AG10803 (cell line): ENCODE measurements at regions not wholly inside any gene's neighbourhood (a gene's known extent, or its start where the extent isn't known, plus 50 kb on each side); places are given as distances from the start of the nearest gene placed in this dataset.

Experiments
- DNase-seq: peaks from one replicate; pipeline ENCODE4 v3.0.0; 2010; ENCODE audit warnings: low read depth
- H3K4me3 ChIP-seq: 2 replicates; pipeline ENCODE4 v1.5.1; 2011; ENCODE audit warnings: mild to moderate bottlenecking, low read length, control low read depth
- TF ChIP-seq, protein P1 (sequence below): conservative IDR thresholded peaks from 2 replicates; pipeline ENCODE4 v1.5.1; 2011; ENCODE audit warnings: mild to moderate bottlenecking, low read length, control low read depth, inconsistent platforms

DNA sequence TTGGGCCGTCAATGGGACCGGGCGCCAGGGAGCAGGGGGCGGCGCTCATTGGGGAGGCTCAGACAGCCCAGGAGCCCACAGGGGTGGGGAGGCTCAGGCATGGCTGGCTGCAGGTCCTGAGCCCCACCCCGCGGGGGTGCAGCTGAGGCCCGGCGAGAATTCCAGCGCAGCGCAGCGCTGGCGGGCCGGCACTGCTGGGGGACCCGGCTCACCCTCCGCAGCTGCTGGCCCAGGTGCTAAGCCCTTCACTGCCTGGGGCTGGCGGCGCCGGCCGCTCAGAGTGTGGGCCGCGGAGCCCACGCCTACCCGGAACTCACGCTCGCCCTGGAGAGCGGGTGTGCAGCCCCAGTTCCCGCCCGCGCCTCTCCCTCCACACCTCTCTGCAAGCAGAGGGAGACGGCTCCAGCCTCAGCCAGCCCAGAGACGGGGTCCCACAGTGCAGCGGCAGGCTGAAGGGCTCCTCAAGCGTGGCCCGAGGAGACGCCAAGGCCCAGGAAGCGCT lies 1227.4 kb downstream of the PCDH17 start:
- DNase-seq = no peak
- no peak overlapping the region for H3K4me3 ChIP-seq
- TF ChIP-seq, protein P1, sequence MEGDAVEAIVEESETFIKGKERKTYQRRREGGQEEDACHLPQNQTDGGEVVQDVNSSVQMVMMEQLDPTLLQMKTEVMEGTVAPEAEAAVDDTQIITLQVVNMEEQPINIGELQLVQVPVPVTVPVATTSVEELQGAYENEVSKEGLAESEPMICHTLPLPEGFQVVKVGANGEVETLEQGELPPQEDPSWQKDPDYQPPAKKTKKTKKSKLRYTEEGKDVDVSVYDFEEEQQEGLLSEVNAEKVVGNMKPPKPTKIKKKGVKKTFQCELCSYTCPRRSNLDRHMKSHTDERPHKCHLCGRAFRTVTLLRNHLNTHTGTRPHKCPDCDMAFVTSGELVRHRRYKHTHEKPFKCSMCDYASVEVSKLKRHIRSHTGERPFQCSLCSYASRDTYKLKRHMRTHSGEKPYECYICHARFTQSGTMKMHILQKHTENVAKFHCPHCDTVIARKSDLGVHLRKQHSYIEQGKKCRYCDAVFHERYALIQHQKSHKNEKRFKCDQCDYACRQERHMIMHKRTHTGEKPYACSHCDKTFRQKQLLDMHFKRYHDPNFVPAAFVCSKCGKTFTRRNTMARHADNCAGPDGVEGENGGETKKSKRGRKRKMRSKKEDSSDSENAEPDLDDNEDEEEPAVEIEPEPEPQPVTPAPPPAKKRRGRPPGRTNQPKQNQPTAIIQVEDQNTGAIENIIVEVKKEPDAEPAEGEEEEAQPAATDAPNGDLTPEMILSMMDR = no peak

DNA sequence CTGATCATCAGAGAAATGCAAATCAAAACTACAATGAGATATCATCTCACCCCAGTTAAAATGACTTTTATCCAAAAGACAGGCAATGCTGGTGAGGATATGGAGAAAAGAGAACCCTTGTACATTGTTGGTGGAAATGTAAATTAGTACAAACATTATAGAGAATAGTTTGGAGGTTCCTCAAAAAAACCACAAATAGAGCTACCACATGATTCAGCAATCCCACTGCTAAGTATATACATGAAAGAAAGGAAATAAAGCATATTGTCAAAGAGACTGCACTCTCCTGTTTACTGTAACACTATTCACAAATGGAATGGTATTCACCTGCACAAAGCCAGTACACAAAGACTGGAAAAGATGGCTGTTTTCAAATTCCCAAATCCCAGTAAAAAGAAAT lies 1233.7 kb downstream of the PCDH17 start:
- no peak overlapping the region for H3K4me3 ChIP-seq
- TF ChIP-seq, protein P1 = no peak
- DNase-seq = no peak

DNA sequence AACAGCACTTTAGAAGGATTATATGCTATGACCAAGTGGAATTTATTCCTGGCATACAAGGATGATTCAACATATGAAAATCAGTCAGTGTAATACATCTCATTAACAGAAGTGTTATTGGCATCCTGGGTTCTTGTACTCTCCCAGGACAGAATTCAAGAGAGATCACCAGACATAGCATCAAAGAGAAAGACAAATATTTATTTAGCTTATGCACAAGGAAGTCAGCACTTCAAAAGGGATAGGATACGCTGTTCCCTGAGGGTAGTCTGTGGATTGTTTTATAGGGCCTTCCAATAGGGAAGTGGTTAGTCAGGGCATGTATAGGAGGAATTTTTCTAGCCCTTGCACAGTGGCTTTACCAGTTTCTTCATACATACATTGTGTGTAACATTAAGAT lies 1238.0 kb downstream of the PCDH17 start:
- TF ChIP-seq, protein P1 = no peak
- no peak overlapping the region for H3K4me3 ChIP-seq
- DNase-seq = no peak

DNA sequence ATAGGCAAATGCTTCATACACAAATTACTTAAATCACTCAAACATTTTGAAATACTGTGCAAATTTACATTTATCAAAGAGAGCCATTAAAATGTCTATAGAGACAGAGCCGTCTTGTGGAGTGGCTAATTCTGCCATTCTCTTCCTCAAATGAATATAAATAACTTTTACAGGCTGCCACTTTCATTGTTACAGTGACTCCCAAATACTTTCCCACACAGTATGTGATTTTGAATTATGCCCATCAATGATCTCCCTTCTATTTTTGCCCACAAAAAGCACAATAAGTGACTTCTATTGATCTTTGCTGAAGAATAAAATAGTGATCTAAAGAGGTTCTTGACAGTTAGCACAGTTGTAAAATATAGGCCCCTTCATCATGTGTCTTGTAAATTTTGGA lies 1244.9 kb downstream of the PCDH17 start:
- no peak overlapping the region for H3K4me3 ChIP-seq
- TF ChIP-seq, protein P1 = no peak
- no peak for DNase-seq

DNA sequence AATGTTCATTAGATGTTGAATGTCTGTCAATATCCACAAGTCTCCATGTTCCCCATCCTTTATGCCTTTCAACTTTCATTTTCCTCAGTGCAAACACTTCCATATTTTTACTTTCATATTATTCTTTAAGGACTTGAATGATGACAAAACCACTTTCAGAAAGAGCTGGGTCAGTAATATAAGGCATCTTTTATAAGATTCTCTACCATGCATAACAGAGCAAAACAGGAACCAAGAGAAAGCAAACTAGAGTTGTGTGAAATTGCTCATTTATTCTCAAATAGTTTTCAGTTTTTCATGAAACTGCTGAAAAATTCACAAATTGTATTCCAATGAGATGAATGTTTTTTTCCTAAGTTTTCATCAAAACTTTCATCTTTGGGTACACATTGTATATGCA lies 1247.6 kb downstream of the PCDH17 start:
- H3K4me3 ChIP-seq = no peak overlapping the region
- no peak for DNase-seq
- TF ChIP-seq, protein P1 = no peak

DNA sequence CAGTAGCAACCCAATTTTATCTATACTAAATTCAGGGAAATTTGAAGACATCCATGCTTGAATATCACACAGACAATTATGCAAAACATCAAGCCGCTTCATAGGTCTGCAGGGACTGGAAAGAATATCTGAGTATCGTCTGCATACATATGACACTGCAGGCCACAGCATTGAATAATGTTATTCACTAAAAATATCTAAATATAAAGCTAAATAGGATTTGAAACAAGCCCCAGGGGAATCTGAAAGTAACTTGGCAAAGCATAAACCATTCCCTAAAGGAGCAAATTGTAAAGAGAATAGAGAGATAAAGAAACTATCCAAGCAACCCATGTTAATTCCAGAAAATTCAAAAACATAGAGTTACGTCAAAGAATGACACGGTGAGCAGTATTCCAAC lies 1251.0 kb downstream of the PCDH17 start:
- no peak for DNase-seq
- H3K4me3 ChIP-seq = no peak overlapping the region
- TF ChIP-seq, protein P1 = no peak

DNA sequence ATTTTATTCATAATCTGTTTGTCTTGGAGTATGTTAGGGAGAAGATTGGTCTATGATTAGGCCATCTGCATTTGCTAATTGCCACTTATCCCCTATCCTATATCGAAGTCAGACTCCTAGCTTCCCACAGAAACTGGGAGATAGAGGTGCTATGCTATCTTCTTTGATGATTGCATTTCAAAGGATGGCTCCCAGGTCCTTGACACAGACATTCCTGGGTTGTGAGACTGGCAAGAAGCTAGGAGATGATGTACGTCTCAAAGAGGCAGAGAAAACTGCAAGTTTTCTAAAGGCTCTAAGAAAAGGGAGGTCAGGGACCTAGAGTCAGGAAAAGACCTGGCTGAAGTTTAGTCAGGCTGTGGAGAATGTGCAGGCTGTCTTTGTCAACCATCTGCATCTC lies 1251.9 kb downstream of the PCDH17 start:
- no peak overlapping the region for H3K4me3 ChIP-seq
- TF ChIP-seq, protein P1 = no peak
- DNase-seq = no peak
